Lower leg skin (tissue), 3 donors: ENCODE measurements at regions not wholly inside any gene's neighbourhood (a gene's known extent, or its start where the extent isn't known, plus 50 kb on each side); places are given as distances from the start of the nearest gene placed in this dataset.

Experiments used
- POLR2A ChIP-seq, 2 donors: fragments of 450-650 bp; IDR thresholded peaks; one replicate each; pipeline ENCODE4 v1.6.1; 2016 to 2017; ENCODE audit warnings: antibody characterized with exemption in 2 of 2, mild to moderate bottlenecking in 1 of 2, moderate library complexity in 1 of 2
- TF ChIP-seq, protein P1 (sequence below), 3 donors: fragments of 450-650 bp; IDR thresholded peaks; one replicate each; pipeline ENCODE4 v1.5.1; 2016; ENCODE audit warnings: antibody characterized with exemption in 3 of 3, mild to moderate bottlenecking in 3 of 3, moderate library complexity in 2 of 3

DNA sequence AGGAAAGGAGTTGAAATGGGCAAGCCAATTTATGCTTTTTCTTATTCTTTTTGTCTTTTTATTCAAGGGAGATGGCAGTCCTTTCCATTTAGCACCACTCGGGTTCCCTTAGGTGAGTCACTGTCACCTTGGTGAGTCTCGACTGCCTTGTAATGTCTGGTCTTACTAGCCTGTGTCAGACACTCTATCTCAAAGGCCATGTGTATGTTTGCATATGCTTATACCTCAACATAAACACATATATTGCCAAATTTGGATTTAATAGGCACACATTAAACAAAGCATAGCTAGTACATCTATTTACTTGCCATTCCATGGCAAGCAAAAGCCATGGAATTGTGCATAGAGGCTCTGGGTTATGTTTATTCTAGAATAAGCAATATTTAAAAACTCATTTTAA, 624.9 kb upstream of the FOXG1 start:
- no peak for TF ChIP-seq POLR2A (IDR thresholded peaks at IDR 0.05)
- TF ChIP-seq, protein P1, sequence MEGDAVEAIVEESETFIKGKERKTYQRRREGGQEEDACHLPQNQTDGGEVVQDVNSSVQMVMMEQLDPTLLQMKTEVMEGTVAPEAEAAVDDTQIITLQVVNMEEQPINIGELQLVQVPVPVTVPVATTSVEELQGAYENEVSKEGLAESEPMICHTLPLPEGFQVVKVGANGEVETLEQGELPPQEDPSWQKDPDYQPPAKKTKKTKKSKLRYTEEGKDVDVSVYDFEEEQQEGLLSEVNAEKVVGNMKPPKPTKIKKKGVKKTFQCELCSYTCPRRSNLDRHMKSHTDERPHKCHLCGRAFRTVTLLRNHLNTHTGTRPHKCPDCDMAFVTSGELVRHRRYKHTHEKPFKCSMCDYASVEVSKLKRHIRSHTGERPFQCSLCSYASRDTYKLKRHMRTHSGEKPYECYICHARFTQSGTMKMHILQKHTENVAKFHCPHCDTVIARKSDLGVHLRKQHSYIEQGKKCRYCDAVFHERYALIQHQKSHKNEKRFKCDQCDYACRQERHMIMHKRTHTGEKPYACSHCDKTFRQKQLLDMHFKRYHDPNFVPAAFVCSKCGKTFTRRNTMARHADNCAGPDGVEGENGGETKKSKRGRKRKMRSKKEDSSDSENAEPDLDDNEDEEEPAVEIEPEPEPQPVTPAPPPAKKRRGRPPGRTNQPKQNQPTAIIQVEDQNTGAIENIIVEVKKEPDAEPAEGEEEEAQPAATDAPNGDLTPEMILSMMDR (IDR thresholded peaks at IDR 0.05): no peak
